Activated B cell treated with CpG ODN at 0.5 μM for 24 hours (primary cell): ENCODE measurements at regions not wholly inside any gene's neighbourhood (a gene's known extent, or its start where the extent isn't known, plus 50 kb on each side); places are given as distances from the start of the nearest gene placed in this dataset.

ENCODE experiments used
- ATAC-seq: fragments of 200-7000 bp; cut with Tn5 transposase; one replicate; pipeline ENCODE4 v1.10.0; 2021; ENCODE audit warnings: low read depth, mild to moderate bottlenecking, moderate library complexity
- CTCF ChIA-PET: fragments of 350-600 bp; sonication (Branson Sonifier 250); formaldehyde crosslinking; loops from one replicate; lab custom pipeline; 2021; ENCODE audit warnings: antibody characterized with exemption; lab: Charles Lee
- POLR2A ChIA-PET: fragments of 350-600 bp; sonication (Branson Sonifier 250); formaldehyde crosslinking; loops from one replicate; lab custom pipeline; 2021; ENCODE audit warnings: antibody characterized with exemption; lab: Charles Lee
- DNase-seq: peaks from one replicate; pipeline ENCODE4 v3.0.0; 2022
- H3K27ac Mint-ChIP-seq: one replicate; pipeline ENCODE4 v1.8.0; 2020; ENCODE audit warnings: mixed read lengths
- H3K27me3 Mint-ChIP-seq: one replicate; pipeline ENCODE4 v1.8.0; 2021; ENCODE audit warnings: mixed read lengths
- H3K36me3 Mint-ChIP-seq: one replicate; pipeline ENCODE4 v1.8.0; 2021; ENCODE audit warnings: low read depth, mixed read lengths
- H3K4me1 Mint-ChIP-seq: one replicate; pipeline ENCODE4 v1.8.0; 2021; ENCODE audit warnings: mixed read lengths
- H3K4me3 Mint-ChIP-seq: one replicate; pipeline ENCODE4 v1.8.0; 2020; ENCODE audit warnings: mild to moderate bottlenecking, mixed read lengths
- H3K9me3 Mint-ChIP-seq: one replicate; pipeline ENCODE4 v1.8.0; 2020; ENCODE audit warnings: mixed read lengths
- CTCF ChIP-seq: fragments of 200-600 bp; IDR thresholded peaks from one replicate; pipeline ENCODE4 v1.8.0; 2022; ENCODE audit warnings: antibody characterized with exemption, mild to moderate bottlenecking
- intact Hi-C: fragments of 100-400 bp; cut with micrococcal nuclease; formaldehyde crosslinking; loops from one replicate; pipeline ENCODE4 v1.15.1; 2024

- ChIA-PET POLR2A (interaction anchor here (1.0 kb wide), 1 partner anchor 34 kb away, joined by 3 read pairs; no protein-coding TSS in a partner anchor), CTCF (interaction anchor here (0.6 to 1.6 kb wide), 2 partner anchors 26 to 158 kb away, joined by 3 to 4 read pairs; no protein-coding TSS in a partner anchor)
- Mint-ChIP-seq H3K4me1 (peaks cover 35% of the 10 kb centered on the region), H3K4me3 (no peak overlapping the region), H3K9me3 (no peaks in the 10 kb centered on the region), H3K27ac (no peak overlapping the region), H3K36me3 (peaks cover 12% of the 10 kb centered on the region), H3K27me3 (no peaks in the 10 kb centered on the region)
- intact Hi-C loops, result loop anchor here (2.0 kb wide), 1 partner anchor 29 kb away; no protein-coding TSS in a partner anchor
- no peak for ATAC-seq
- DNase-seq, result no peak
- no peak for TF ChIP-seq CTCF
These were observed 155.1 kb upstream of the FUT8 start for GRCh38 chr14:65257425-65257824.

- Mint-ChIP-seq H3K27me3 (no peaks in the 10 kb centered on the region), H3K4me1 (peaks cover 35% of the 10 kb centered on the region), H3K4me3 (no peak overlapping the region), H3K36me3 (peaks cover 6% of the 10 kb centered on the region), H3K9me3 (no peaks in the 10 kb centered on the region), H3K27ac (no peak overlapping the region)
- DNase-seq (no peak), ATAC-seq (no peak)
- CTCF ChIA-PET, result no interaction called here
- no peak for TF ChIP-seq CTCF
- POLR2A ChIA-PET, result interaction anchor here (1.0 kb wide), 1 partner anchor 33 kb away, joined by 3 read pairs; no protein-coding TSS in a partner anchor
- intact Hi-C loops, result no loop called here
These were observed 154.1 kb upstream of the FUT8 start for GRCh38 chr14:65258391-65258790.

GRCh38 chr14:65259000-65259399, 153.5 kb upstream of the FUT8 start:
- H3K9me3 Mint-ChIP-seq, result no peaks in the 10 kb centered on the region
- intact Hi-C loops, result no loop called here
- peaks cover 35% of the 10 kb centered on the region for H3K4me1 Mint-ChIP-seq
- H3K4me3 Mint-ChIP-seq, result no peak overlapping the region
- no peak for DNase-seq
- no peaks in the 10 kb centered on the region for H3K27me3 Mint-ChIP-seq
- ChIA-PET POLR2A (no interaction called here), CTCF (no interaction called here)
- no peak for TF ChIP-seq CTCF
- H3K36me3 Mint-ChIP-seq, result peaks cover 6% of the 10 kb centered on the region
- H3K27ac Mint-ChIP-seq, result no peak overlapping the region
- ATAC-seq, result no peak

GRCh38 chr14:65260786-65261185, 151.7 kb upstream of the FUT8 start:
- Mint-ChIP-seq H3K27ac (no peak overlapping the region), H3K36me3 (peaks cover 8% of the 10 kb centered on the region), H3K9me3 (no peaks in the 10 kb centered on the region), H3K27me3 (no peaks in the 10 kb centered on the region), H3K4me3 (no peak overlapping the region), H3K4me1 (peaks cover 33% of the 10 kb centered on the region)
- no peak for DNase-seq
- no peak for ATAC-seq
- intact Hi-C loops, result no loop called here
- ChIA-PET POLR2A (interaction anchor here (0.7 to 1.1 kb wide), 3 partner anchors 26 to 151 kb away, joined by 3 to 4 read pairs (median 3); no protein-coding TSS in a partner anchor), CTCF (interaction anchor here (0.6 to 1.5 kb wide), 2 partner anchors 99 to 154 kb away, joined by 3 read pairs; no protein-coding TSS in a partner anchor)
- TF ChIP-seq CTCF, result no peak

GRCh38 chr14:65261425-65261920, 151.1 kb upstream of the FUT8 start:
- ATAC-seq (no peak), DNase-seq (no peak)
- ChIA-PET CTCF (interaction anchor here (1.5 kb wide), 1 partner anchor 154 kb away, joined by 3 read pairs; no protein-coding TSS in a partner anchor), POLR2A (interaction anchor here (1.1 kb wide), 1 partner anchor 53 kb away, joined by 3 read pairs; no protein-coding TSS in a partner anchor)
- Mint-ChIP-seq H3K36me3 (peaks cover 8% of the 10 kb centered on the region), H3K27ac (peak overlapping the region; percentile 10), H3K9me3 (no peaks in the 10 kb centered on the region), H3K4me1 (peaks cover 26% of the 10 kb centered on the region), H3K27me3 (no peaks in the 10 kb centered on the region), H3K4me3 (no peak overlapping the region)
- intact Hi-C loops, result no loop called here
- no peak for TF ChIP-seq CTCF
